PFSK-1 (cell line): ENCODE measurements at regions not wholly inside any gene's neighbourhood (a gene's known extent, or its start where the extent isn't known, plus 50 kb on each side); places are given as distances from the start of the nearest gene placed in this dataset.

ENCODE experiments used
- POLR2AphosphoS5 ChIP-seq: IDR thresholded peaks from 2 replicates; pipeline ENCODE4 v1.6.1; 2012; ENCODE audit warnings: low read depth, mild to moderate bottlenecking, control low read depth, low read length, moderate library complexity
- SIN3A ChIP-seq: IDR thresholded peaks from 2 replicates; pipeline ENCODE4 v1.6.1; 2012; ENCODE audit warnings: mild to moderate bottlenecking, low read length, moderate library complexity, borderline replicate concordance; ENCODE audit not compliant: insufficient read depth
- TAF1 ChIP-seq: IDR thresholded peaks from 2 replicates; pipeline ENCODE4 v1.6.1; 2012; ENCODE audit warnings: low read length, control low read depth, borderline replicate concordance; ENCODE audit not compliant: insufficient read depth
- TF ChIP-seq, protein P1 (sequence below), 2 experiments: IDR thresholded peaks; 2 replicates each; pipeline versions ENCODE4 v1.6.1 to v1.8.0; 2011 to 2012; ENCODE audit warnings: low read depth in 2 of 2, low read length in 2 of 2, control low read depth in 1 of 2, inconsistent platforms in 1 of 2, mild to moderate bottlenecking in 1 of 2, moderate library complexity in 1 of 2; ENCODE audit not compliant: insufficient read depth in 1 of 2

DNA sequence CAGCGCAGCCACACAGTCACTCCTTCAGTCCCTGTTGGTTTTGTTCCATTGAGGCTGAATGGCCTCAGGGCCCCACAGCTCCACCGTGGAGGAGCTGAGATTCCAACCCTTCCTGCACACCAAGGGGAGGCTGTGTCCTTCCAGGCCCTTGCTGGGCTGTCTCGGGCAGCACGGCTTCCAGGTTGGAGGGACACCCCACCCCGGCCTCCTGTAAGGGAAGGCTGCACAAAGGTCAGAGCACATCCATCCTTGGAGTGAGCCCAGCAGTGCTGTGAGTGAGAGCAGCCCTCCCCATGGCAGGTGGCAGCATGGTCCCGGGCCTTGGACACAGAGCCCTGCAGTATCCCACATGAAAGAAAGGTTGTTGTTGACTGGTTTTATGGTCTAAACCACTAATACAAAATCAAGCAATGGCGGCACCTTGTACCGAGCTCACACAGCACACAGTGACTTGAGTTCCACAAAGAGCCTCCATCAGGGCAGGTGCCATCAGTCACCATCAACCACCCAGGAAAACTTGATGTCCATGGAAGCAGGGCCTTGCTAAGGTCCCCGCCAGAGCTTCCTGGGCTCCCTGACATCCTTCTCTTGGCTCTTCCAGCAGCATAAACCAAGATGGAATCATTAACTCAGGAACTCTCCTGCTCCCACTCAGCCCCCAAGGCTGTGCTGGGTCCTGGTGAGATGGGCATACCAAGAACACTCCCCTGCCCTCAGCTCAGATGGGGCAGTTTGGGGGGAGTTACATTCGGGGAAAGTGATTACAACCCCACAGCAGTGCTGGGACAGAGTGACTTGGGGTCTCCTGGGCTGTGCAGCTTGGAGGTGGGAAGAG, 1500.4 kb downstream of the TBC1D22A start:
- no peak for TF ChIP-seq TAF1
- no peak for TF ChIP-seq SIN3A
- no peak for TF ChIP-seq POLR2AphosphoS5
- TF ChIP-seq, protein P1, sequence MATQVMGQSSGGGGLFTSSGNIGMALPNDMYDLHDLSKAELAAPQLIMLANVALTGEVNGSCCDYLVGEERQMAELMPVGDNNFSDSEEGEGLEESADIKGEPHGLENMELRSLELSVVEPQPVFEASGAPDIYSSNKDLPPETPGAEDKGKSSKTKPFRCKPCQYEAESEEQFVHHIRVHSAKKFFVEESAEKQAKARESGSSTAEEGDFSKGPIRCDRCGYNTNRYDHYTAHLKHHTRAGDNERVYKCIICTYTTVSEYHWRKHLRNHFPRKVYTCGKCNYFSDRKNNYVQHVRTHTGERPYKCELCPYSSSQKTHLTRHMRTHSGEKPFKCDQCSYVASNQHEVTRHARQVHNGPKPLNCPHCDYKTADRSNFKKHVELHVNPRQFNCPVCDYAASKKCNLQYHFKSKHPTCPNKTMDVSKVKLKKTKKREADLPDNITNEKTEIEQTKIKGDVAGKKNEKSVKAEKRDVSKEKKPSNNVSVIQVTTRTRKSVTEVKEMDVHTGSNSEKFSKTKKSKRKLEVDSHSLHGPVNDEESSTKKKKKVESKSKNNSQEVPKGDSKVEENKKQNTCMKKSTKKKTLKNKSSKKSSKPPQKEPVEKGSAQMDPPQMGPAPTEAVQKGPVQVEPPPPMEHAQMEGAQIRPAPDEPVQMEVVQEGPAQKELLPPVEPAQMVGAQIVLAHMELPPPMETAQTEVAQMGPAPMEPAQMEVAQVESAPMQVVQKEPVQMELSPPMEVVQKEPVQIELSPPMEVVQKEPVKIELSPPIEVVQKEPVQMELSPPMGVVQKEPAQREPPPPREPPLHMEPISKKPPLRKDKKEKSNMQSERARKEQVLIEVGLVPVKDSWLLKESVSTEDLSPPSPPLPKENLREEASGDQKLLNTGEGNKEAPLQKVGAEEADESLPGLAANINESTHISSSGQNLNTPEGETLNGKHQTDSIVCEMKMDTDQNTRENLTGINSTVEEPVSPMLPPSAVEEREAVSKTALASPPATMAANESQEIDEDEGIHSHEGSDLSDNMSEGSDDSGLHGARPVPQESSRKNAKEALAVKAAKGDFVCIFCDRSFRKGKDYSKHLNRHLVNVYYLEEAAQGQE (IDR thresholded peaks at IDR 0.05; ENCODE audit: insufficient read depth in 1 of 2, low read depth in 2 of 2, low read length in 2 of 2) = no peak
